ENCODE measurements at regions not wholly inside any gene's neighbourhood (a gene's known extent, or its start where the extent isn't known, plus 50 kb on each side); places are given as distances from the start of the nearest gene placed in this dataset.

DNA sequence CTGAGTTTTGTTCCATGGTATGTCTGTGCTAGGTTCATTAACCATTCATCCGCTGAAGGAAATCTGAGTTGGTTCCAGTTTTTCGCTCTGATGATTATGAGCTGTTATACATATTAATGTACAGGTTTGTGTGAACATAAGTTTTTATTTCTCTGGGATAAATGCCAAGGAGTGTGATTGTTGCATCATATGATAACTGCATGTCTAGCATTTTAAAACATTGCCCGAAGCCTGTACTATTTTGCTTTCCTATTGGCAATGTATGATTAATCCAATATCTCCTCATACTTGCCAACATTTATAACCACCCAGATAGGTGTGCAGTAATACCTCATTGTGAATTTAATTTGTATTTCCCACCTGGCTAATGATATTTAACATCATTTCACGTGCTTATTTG, 322.7 kb downstream of the ZNF326 start:
- no peaks in the 10 kb centered on the region for H3K9me3 Mint-ChIP-seq
- no peaks in the 10 kb centered on the region for H3K36me3 Mint-ChIP-seq (ENCODE audit: insufficient read depth in 1 of 3, low read depth in 3 of 3)
- H3K27ac ChIP-seq (ENCODE audit: insufficient read length, low read depth, low read length), result no peak overlapping the region
- H3K27me3 Mint-ChIP-seq (ENCODE audit: low read depth), result no peaks in the 10 kb centered on the region
- no peaks in the 10 kb centered on the region for H3K79me2 ChIP-seq (ENCODE audit: insufficient read depth, low read length)
- no peak for DNase-seq
- H2BK20ac ChIP-seq (ENCODE audit: low read depth, low read length, poor library complexity, severe bottlenecking), result no peak overlapping the region
- H2AK5ac ChIP-seq (ENCODE audit: insufficient read length, low read length), result no peak overlapping the region
- no CpG with 5 or more reads among the region's 4 CpGs for WGBS (ENCODE audit: extremely low coverage, insufficient read length, low lambda C conversion rate)
- no peak overlapping the region for H3T11ph ChIP-seq (ENCODE audit: low read length)
- H4K20me1 ChIP-seq (ENCODE audit: control insufficient read depth, insufficient read depth, insufficient read length), result no peaks in the 10 kb centered on the region
- no peak overlapping the region for H4K91ac ChIP-seq (ENCODE audit: insufficient read length, low read depth, low read length)
- no peaks in the 10 kb centered on the region for H3K23me2 ChIP-seq (ENCODE audit: insufficient read length, low read depth, low read length, poor library complexity, severe bottlenecking)
- no peak overlapping the region for H4K8ac ChIP-seq (replicated peaks; ENCODE audit: insufficient read length, low read depth, low read length)
- no peak overlapping the region for H2BK120ac ChIP-seq (ENCODE audit: low read depth, low read length, poor library complexity, severe bottlenecking)
- no peak overlapping the region for H3K4ac ChIP-seq (ENCODE audit: low read depth, low read length)
- no peak overlapping the region for H3K56ac ChIP-seq (ENCODE audit: insufficient read length, low read depth, low read length)
- H3K4me2 ChIP-seq (ENCODE audit: insufficient read depth, insufficient read length, low read length), result no peak overlapping the region
- H4K5ac ChIP-seq (ENCODE audit: insufficient read length, low read depth, low read length), result no peak overlapping the region
- TF ChIP-seq, protein P1, sequence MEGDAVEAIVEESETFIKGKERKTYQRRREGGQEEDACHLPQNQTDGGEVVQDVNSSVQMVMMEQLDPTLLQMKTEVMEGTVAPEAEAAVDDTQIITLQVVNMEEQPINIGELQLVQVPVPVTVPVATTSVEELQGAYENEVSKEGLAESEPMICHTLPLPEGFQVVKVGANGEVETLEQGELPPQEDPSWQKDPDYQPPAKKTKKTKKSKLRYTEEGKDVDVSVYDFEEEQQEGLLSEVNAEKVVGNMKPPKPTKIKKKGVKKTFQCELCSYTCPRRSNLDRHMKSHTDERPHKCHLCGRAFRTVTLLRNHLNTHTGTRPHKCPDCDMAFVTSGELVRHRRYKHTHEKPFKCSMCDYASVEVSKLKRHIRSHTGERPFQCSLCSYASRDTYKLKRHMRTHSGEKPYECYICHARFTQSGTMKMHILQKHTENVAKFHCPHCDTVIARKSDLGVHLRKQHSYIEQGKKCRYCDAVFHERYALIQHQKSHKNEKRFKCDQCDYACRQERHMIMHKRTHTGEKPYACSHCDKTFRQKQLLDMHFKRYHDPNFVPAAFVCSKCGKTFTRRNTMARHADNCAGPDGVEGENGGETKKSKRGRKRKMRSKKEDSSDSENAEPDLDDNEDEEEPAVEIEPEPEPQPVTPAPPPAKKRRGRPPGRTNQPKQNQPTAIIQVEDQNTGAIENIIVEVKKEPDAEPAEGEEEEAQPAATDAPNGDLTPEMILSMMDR (conservative IDR thresholded peaks at IDR 0.05), result no peak
- no peak overlapping the region for H3K4me3 Mint-ChIP-seq
- H2BK12ac ChIP-seq (ENCODE audit: insufficient read length, low read depth, low read length), result no peak overlapping the region
- no peak overlapping the region for H2BK15ac ChIP-seq (ENCODE audit: low read depth, low read length)
- H3K18ac ChIP-seq (ENCODE audit: insufficient read length, low read depth, low read length), result no peak overlapping the region
- H3K4me1 ChIP-seq (ENCODE audit: insufficient read depth, low read length), result no peaks in the 10 kb centered on the region
- H3K9me3 ChIP-seq (ENCODE audit: control insufficient read depth, low read depth, low read length), result no peaks in the 10 kb centered on the region
- H3K27me3 ChIP-seq (ENCODE audit: insufficient read depth, low read length), result no peaks in the 10 kb centered on the region
- H3K9ac ChIP-seq (ENCODE audit: extremely low read depth, insufficient read length, low read length), result no peak overlapping the region
- H2AFZ ChIP-seq (ENCODE audit: low read length), result no peak overlapping the region
- no peak overlapping the region for H3K23ac ChIP-seq (ENCODE audit: insufficient read length, low read depth, low read length)
- no peak overlapping the region for H3K27ac Mint-ChIP-seq
- no peaks in the 10 kb centered on the region for H3K79me1 ChIP-seq (ENCODE audit: insufficient read depth, low read depth, low read length, poor library complexity, severe bottlenecking)
- no peak overlapping the region for H2BK5ac ChIP-seq (ENCODE audit: insufficient read length, low read length)
- no peaks in the 10 kb centered on the region for H3K4me1 Mint-ChIP-seq
- no peak overlapping the region for H3K14ac ChIP-seq (ENCODE audit: insufficient read depth, low read length)
